ENCODE measurements at regions not wholly inside any gene's neighbourhood (a gene's known extent, or its start where the extent isn't known, plus 50 kb on each side); places are given as distances from the start of the nearest gene placed in this dataset.
"Not testable (repeated sequence)": the region's sequence is repeated elsewhere in the genome, so short reads cannot be mapped to it uniquely, and the experiment has no call there.

DNA sequence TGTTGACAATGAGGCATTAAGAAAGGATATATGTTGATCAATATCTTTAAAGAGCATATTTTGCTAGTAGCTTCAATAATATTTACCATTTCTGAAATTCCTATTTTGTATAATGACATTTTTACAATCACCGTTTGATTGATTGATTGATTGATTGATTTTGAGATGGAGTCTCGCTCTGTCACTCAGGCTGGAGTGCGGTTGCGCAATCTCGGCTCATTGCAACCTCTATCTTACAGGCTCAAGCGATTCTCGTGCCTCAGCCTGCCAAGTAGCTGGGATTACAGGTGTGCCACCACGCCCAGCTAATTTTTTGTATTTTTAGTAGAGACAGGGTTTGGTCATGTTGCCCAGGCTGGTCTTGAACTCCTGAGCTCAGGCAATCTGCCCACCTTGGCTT is 150.9 kb upstream of the TEX13D start:
- not testable (repeated sequence) for DNase-seq

DNA sequence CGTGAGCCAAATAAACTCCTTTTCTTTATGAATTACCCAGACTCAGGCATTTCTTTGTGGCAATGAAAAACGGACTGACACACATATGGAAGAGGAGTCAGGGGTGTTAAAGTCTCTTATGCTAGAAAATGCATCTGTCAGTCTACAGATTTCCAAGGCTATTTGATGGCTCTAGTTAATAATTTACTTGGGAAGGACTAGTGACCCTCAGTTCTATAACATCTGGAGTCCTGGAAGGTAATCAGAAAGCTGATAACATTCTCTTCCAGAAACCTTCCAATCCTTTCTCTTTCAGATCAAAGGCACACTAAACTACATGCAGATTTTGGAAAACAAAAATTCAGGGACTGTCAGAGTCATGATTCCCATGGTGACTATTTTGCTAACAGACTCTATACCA is 142.0 kb upstream of the TEX13D start:
- no peak for DNase-seq

- DNase-seq: no peak
Measured at GRCh38 chrX:124194199-124194598, 138.3 kb upstream of the TEX13D start.

GRCh38 chrX:124194901-124195300 is 137.6 kb upstream of the TEX13D start:
- no peak for DNase-seq

DNA sequence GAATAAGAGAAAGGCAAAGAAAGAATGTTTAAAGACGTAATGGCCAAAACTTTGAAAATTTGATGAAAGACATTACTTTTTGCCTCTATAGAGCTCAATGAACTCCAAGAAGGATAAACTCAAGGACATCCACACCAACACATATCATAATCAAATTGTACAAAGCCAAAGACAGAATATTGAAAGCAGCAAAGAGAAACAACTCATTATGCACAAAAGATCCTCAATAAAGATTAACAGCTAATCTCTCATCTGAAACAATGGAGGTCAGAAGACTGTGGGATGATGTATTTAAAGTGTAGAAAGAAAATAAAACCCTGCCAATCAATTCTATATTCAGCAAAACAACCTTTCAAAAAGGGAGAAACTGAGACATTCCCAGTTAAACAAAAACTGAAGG is 129.1 kb upstream of the TEX13D start:
- DNase-seq: no peak

DNA sequence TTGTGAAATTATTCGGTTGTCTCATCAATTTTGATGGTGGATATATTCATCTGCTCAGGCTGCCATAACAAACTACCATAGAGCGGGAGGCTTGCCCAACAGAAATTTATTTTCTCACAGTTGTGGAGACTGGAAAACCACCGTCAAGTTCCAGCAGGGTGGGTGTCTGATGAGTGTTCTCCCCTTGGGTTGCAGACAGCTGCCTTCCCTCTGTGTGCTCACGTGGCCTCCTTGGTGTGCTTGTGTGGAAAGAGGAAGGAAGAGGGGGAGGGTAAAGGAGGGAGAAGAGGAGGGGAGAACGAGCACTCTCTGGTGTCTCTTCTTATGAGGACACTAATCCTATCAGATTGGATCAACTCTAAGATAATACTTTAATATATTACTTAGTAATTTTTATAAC is 123.8 kb upstream of the TEX13D start:
- no peak for DNase-seq

DNA sequence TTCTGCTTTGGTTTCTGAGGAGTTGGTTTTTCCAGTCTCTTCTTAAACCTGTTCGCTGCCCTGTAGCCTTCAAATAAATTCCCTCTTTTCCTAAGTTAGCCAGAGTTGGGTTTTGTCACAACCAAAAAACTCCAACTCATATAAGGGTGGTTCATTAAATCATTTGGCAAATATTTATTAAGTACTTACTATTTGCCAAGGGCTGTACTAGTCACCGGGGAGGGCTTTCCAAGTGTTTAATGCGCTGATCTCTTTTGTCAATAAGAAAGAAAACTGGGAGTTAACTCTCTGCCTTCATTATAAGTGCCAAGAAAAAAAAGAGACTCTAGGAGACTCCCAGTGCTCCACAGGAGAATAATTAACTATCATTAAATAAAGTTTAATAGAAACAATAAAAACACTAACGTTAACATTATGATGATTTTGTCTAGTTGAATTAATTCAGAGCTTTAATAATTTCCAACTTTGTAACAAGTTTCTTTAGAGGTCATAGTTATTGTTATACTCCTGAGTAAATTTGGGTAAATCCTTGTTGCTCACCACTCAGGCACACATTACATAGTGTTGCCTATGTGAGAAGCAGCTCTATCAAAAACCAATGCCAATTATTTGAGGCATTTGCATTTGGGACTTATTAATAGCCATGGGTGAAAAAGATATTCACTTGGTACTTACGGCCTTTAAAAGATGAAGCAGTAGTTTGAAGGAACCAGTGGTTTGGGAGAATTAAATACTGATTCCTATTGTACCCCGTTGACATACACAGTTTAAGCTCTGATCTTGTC is 122.5 kb upstream of the TEX13D start:
- DNase-seq: no peak

GRCh38 chrX:124211312-124211942 is 121.0 kb upstream of the TEX13D start:
- DNase-seq: peak; percentile 70

- DNase-seq: peak; percentile 49
Measured at GRCh38 chrX:124212622-124213021, 119.8 kb upstream of the TEX13D start.

- DNase-seq: no peak
Measured at GRCh38 chrX:124215786-124216185, 116.7 kb upstream of the TEX13D start.

DNA sequence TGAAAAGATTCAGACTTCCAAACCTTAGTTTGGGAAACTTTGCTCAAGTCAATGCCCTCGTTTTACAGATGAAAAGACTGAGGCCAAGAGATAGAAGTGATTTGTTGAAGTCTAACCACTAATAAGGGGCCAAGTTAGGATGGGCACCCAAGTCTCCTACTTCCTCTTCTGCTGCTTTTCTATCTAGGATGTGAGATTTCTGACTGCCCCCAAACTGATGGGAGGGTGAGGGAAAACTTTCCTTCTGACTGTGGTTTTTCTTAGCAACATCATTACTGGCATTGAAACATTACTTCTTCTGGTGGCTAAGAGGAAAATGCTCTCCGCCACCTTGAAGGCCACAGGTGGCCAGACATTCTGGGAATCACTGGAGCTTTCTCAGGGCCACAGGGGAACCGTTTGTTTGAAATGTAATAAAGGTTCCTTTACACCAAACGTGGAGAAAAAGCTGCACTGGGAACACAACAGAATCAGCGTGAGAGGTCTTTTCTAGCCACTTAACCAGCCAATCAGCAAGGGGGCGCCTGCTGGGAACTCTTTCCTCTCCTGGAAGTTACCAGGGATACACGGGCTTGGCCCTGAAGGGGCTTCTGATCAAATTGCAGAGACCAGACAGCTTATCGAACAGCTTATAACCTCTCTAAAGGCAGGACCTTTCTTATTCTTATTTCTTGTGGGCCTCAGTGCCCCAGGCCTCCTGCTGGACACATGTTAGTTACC is 115.9 kb upstream of the TEX13D start:
- no peak for DNase-seq

GRCh38 chrX:124217304-124218251 is 114.9 kb upstream of the TEX13D start:
- DNase-seq: peak; percentile 71

DNA sequence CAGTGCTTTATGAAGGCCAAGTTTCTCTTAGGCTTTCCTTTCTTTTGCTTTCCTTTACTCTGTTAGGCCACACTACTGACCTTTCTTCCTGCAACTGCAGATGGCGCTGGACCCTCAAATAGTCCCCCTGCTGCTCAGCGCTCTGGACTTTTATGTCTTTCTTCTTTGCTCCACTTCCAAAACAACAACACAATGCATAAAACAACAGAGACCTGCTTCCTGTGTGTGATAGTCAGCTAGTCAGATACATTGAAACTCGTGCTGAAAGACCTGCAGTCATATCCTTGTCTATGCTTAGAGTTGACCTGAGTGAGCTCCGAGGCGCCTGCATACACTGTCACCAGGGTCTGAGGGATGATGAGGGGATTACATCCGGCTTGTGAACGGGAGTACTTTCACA is 108.9 kb upstream of the TEX13D start:
- peak; percentile 40 for DNase-seq

DNA sequence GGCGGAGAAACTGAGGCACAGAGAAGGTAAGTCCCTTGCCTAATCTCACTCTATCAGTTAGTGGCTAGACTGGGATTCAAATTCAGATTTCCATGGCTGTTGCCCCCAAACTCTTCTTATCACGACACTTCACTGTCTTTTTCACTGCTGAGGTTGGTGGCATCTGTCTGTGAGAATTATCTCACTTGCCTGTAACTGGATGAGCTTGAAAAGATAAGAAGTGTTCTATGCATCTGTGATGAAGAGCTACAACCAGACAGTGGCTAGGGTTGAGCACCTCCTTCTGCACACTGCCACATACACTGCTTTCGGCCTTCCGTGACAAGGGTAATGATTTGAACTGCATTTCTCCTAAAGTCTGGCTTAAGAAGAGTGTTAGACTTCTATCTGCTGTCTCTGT is 107.9 kb upstream of the TEX13D start:
- DNase-seq: no peak

DNA sequence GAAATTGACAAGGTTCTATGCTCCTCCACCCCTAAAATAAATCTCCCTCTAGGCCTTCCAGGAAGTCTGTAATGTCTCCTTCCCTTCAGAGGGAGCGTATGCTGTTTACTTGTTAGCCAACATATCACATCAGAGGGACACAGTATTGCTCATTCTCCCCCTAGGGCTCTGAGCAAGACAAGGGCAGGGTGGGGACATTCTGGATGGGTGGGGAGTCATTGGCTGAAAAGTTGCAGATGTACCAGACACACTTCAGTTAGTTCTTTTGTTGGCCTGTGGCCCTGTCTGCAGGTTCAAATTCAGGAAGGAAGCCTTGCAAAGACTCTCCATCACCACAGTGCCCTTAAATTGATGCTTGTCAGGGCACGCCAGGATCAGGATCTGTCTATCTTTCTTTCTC is 106.3 kb upstream of the TEX13D start:
- DNase-seq: no peak

DNA sequence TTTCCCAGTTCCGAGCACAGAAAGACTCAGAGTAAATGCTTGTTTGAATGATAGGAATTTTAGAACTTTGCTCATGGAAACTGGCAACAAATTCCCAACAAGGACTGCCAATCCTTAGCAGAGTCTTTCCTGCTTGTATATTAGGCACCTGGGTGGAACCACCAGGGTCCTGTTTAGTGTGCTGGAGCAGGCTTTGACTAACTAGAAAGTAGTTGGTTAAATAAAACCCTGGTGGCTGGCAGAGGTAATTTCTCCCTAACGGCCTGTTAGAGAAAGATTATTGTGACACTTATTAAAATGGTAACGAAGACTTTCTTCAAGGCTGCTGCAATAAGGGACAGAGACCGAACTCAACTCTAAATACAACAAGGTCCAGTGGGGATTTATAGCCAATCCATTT is 103.6 kb upstream of the TEX13D start:
- DNase-seq: no peak

- DNase-seq: no peak
Measured at GRCh38 chrX:124229374-124229773, 103.1 kb upstream of the TEX13D start.

- no peak for DNase-seq
Measured at GRCh38 chrX:124230655-124231450, 101.6 kb upstream of the TEX13D start.

DNA sequence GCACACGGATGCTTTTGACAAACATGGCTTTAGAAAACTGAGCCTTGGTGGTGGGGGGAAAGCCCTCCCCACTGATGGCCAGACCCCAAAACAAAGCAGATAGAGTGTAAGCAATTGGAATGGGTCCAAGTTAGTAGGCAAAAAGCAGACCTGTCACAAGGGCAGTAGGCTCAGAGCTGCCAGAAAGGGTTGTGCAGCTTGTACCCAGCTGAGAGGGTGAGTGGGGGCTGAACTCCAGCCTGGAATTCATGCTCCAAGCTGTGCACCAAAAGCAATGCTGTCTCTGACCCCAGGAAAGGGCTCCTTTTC is 101.1 kb upstream of the TEX13D start:
- DNase-seq: no peak

DNA sequence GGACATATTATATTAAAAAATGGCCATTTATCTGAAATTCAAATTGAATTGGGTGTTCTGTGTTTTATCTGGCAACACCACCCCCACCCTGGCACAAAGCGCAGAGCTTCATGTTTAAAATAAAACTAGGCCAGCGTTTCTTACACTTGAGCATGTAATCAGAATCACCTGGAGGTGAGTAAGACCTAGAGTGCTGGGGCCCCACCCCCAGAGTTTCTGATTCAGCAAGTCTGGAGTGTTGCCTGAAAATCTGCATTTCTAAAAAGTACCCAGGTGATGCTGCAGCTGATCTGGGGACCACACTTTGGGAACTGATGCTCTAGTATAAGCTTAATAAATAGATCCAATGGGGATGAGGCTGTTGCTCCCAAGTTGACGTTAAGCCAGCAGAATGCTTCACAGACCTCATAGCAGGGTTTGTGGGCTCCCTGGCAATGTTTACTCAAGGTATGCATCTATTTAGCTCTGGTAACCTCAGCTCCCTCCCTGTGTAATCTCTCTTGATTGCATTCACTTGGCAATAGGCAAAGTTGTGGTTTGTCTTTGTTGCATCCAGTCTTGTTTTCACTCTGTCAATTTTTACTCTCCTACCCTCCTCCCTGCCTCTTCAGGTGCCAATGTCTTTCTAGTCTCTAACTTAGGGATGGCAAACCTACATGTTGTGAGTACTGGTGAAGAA is 99.8 kb upstream of the TEX13D start:
- no peak for DNase-seq

- DNase-seq: no peak
Measured at GRCh38 chrX:124234348-124234747, 98.1 kb upstream of the TEX13D start.

DNA sequence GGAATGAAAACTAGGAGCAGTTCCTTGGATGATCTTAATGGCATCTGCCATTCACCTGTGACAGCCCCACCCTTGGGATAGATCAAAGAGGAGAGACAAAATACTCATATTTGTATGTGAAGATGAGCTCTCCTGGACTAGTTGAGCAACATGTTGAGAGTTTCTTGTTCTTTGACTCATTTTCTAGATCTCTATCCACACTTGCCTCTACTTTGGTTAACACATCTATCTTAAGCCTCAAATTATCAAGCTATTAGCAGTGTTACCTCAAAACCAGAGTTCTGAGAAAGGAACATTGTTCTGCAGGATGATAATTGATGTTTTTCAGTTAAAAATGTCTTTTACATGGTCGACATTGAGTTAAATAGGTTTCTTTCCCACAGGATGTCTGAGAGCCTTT is 94.2 kb upstream of the TEX13D start:
- DNase-seq: no peak

Measured in CD4-positive, alpha-beta T cell treated with Interleukin-17A for 1 hour (primary cell).